Left cardiac atrium (tissue), 4 donors: ENCODE measurements at regions not wholly inside any gene's neighbourhood (a gene's known extent, or its start where the extent isn't known, plus 50 kb on each side); places are given as distances from the start of the nearest gene placed in this dataset.

Experiments
- ATAC-seq, 2 donors: fragments of 200-7000 bp; cut with Tn5 transposase; one replicate each; pipeline ENCODE4 v1.9.1; 2020; ENCODE audit warnings: mild to moderate bottlenecking in 2 of 2, moderate library complexity in 2 of 2
- DNase-seq: peaks from one replicate; pipeline ENCODE4 v3.0.0-alpha.2; 2020
- intact Hi-C, 2 donors: fragments of 100-400 bp; cut with DNase I; formaldehyde crosslinking; loops; one replicate each; pipeline versions ENCODE4 v1.14.1 to v1.15.1; 2022 to 2023
- donor health status: DM: no; HTN: yes; CAD: no.
- donor health status: DM: no; HTN: yes; CAD: no; lungs with severe emphysema.
- donor health status: DM: yes; HTN: yes; CAD: no.
- donor health status: Dilated cardiomyopathy.

DNA sequence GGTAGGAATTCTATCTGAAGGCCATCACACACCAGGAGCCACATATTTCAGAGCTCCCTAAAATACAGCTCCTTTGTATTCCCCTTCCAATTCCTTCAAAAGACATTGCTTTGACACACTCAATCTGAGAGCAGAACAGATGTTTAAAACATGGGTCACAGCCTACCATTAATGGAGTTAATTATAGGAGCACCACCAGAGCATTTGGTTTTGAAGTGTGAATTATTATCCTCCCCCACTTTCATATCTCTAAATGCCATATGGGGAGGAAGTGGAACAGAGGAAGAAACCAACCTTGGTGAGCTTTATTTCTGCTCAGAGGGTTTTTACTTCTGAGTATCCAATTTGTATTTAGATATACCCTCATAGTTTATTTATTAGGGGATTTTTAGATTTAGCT is 50.7 kb upstream of the TNFRSF21 start:
- DNase-seq (no peak), ATAC-seq (no peak)
- intact Hi-C loops: no loop called here

DNA sequence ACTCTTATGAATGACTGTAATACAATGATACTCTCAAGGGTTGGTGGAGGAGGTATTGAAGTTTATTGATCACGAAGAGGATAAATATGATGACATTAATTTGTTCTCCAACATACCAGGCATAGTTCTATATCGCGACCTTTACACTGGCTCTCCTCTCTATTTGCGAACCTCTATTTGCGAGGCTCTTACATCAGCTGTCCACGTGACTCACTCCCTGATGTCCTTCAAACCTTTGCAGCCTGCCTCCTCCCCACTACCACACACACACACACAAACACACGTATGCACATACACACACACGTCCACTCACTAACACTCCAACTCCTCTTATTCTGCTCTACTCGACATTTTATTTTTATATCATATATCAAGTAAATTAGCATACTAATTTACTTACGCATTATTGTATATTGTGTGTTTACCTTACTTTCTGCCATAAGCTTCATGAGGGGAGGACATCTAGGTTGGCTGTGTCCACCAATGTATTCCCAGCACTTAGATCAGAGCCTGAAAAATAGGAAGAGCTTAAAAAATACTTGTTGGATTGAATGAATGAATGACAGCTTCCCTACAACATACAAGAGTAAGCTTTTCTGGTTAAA is 53.3 kb upstream of the TNFRSF21 start:
- intact Hi-C loops: no loop called here
- DNase-seq: no peak
- ATAC-seq: no peak

DNA sequence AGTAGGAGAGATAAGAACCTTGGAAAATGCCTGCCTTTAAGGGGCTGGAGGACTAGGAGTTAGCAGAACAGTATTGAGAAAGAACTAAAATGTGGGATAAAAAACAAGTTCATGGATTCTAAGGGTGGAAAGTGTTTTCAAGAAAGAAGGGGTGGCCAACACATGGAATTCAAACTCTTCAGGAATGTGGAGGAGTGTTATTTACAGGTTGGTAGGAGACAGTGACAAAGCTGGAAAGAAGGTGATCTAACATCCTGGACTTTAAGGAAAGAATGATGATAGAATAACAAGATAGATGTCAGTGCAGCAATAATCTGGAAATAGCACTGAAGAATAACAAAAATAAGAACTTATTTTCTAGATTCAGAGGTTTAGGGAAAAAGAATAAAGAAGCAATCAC is 54.0 kb upstream of the TNFRSF21 start:
- intact Hi-C loops: no loop called here
- DNase-seq (no peak), ATAC-seq (no peak)

DNA sequence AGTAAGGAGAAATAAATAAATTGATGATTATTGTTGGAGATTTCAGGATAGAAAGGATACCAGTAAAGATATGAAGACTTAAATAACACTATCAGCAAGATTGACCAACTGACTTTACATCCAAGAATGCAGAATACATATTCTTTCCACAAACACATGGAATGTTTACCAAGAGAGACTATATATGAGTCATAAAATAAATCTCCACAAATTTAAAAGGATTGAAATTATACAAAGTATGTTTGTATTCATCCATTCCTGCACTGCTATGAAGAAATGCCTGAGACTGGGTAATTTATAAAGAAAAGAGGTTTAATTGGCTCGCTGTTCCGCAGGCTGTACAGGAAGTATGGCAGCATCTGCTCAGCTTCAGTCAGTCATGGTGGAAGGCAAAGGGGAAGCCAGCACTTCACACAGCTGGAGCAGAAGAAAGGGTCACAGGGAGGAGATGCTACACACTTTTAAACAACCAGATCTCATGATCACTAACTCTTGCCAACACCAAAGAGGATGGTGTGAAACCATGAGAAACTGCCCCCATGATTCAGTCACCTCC is 56.7 kb upstream of the TNFRSF21 start:
- no peak for ATAC-seq
- intact Hi-C loops: no loop called here

DNA sequence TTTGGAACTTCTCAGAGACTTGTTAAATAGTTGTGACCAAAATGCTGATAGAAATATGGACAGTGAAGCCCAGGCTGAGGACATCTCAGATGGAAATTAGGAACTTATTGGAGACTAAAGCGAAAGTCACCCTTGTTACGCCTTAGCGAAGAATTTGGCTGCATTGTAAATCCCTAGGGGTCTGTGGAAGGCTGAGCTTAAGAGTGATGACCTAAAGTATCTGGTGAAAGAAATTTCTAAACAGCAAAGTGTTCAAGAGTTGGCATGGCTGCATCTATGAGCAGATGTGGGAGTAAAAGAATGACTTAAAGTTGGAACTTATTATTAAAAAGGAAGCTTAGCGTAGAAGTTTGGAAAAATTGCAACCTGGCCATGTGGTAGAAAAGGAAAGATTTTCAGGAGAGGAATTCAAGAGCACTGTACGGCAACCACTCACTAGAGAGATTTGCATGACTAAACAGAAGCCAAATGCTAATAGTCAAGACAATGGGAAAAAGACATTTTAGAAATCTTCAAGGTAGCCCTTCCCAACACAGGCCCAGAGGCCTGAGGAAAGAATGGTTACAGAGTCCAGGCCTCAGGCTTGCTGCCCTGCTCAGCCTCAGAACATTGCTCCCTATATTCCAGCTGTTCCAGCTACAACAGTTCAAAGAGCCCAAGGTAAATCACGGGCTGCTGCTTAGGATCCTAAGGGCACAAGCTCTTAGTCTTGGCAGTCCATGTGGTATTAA is 61.6 kb upstream of the TNFRSF21 start:
- no peak for DNase-seq
- ATAC-seq: peak in 1 of 2 donors; percentile 72
- intact Hi-C loops: no loop called here

More for the DNA sequence above, 56.7 kb upstream of the TNFRSF21 start:
- DNase-seq: no peak

DNA sequence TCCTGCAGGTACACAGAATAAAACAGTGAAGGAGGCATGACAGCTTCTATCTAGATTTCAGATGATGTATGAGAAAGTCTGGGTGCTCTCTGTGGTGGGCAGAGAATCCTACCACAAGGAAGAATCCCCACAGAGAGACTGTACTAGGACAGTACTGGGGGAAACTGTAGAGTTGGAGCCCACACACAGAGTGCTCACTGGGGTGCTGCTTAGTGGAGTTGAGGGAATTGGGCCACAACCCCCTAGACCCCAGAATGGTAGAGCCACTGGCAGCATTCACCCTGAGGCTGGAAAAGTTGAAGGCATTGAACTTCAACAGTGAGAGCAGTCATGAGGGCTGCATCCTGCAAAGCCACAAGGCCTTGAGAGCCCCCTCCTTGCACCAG is 62.2 kb upstream of the TNFRSF21 start:
- DNase-seq (no peak), ATAC-seq (no peak)
- intact Hi-C loops: no loop called here

DNA sequence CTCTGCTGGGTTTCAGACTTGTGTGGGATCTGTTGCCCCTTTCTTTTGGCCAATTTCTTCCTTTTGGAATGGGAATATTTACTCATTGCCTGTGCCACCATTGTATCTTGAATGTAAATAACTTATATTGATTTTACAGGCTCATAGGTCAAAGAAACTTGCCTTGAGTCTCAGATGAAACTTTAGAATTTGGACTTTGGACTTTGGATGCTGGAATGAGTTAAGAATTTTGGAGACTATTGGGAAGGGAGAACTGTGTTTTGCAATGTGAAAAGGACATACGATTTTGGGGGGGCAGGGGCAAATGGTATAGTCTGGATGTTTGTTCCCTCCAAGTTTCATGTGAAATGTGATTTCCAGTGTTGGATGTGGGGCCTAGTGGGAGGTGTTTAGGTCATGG is 62.6 kb upstream of the TNFRSF21 start:
- intact Hi-C loops: no loop called here
- DNase-seq (no peak), ATAC-seq (no peak)

DNA sequence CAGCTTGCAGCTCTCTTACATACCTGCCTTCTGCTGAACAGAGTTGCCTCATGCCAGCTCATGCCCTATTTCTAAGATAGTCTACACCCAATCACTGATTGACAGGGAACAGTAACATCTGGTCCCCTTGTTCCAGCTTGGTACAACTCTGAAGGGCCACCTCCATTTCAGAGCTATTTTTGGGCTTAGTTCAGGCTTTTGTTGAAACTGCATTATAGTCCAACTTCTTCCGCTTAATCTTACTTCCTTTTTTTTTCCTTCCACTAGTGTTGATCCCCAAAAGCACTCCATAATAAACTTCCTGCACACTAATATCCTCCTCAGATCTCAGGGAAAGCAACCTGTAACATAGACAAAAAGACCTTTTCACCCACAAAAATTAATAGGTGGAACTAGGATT is 65.7 kb upstream of the TNFRSF21 start:
- no peak for ATAC-seq
- intact Hi-C loops: no loop called here
- no peak for DNase-seq

DNA sequence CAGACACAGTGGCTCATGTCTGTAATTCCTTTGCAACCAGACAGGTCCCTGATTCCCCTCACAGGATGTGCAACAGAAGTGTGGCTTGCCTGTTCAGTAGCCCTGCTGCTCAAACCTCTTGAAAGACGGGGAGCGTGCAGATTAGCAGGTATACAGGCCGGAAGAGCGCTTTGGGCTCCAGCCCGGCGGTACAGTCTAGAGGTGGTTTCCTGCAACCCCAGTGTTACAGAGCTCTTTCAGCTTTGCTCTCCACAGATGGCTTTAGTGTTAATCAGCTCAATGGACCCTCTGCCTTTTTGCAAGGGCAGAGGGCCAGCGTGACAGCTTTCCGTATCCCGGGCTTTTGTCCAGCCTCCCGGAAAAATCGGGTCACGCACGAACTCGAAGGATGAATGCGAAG is 67.2 kb upstream of the TNFRSF21 start:
- DNase-seq: no peak
- intact Hi-C loops: no loop called here

DNA sequence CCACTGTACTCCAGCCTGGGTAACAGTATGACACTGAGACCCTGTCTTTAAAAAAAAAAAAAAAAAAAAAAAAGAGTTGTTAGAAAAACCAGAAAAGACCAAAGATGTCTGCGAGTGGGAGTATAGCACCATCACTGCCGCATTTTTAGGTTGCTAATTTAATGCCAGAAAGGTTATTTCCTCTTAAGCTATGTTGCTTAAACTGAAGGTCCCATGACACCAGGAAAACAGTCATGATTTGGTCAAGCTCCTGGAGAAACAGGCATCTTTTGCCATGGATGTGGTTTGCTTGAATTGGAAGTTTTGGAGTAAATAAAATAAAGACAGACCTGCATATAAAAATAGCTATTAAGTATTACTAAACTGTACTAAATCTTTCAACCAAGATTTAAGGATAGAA is 68.3 kb upstream of the TNFRSF21 start:
- intact Hi-C loops: no loop called here
- ATAC-seq (no peak), DNase-seq (no peak)

More for the DNA sequence above, 67.2 kb upstream of the TNFRSF21 start:
- ATAC-seq: no peak

DNA sequence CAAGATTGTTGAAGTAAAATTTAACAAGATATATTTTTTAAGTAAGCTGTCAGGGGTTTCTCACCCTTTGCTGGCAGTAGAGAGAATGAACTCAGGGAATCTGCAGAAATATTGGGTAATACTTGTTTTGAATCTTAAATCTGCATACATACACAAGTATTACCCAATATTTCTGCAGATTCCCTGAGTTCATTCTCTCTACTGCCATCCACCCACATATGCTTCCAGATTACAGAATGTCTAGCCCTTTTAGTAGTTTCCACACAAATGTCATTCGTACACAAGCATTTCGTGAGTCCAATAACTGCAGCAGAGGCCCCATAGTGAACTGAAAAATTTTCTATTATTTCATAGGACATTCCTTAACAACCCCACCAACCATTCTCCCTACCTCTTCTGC is 69.6 kb upstream of the TNFRSF21 start:
- no peak for DNase-seq
- ATAC-seq: peak in 1 of 2 donors; percentile 69
- intact Hi-C loops: no loop called here

DNA sequence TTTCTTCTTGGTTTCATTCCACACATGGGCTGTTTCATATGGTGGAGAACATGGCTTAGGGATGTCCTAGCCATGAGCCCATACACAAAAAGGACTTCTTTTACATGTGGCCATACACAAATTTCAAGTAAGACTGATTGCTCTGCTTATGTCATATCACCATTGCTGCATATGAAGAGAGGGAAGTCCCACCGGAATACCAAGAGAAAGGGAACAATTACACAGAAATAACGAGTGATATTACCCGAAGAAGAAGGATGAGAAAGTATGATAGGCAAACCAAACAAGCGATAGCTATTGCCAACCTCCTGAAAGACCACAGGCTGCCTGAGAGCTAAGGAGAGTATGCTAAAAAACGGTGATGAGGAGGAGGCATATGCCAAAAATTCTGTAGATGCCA is 70.5 kb upstream of the TNFRSF21 start:
- no peak for DNase-seq
- ATAC-seq: no peak
- intact Hi-C loops: no loop called here

DNA sequence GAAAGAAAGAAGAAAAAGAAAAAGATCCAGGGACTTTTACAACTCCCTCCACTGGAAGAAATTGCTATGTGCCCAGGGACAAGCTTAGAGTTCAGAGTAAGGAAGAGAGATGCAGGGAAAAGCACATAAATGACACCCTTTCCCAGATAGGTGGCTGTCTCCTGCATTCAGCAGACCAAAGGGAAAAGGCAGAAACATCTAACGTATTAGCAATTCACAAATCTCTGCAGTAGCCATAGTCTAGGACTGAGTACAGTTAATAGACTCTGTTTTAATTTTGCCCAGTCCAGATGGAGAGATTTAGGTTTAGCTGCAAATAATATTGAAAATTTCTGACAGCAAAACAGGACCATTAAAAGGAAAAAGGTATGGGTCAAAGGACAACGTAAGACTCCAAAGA is 71.3 kb upstream of the TNFRSF21 start:
- ATAC-seq: no peak
- intact Hi-C loops: no loop called here
- no peak for DNase-seq

DNA sequence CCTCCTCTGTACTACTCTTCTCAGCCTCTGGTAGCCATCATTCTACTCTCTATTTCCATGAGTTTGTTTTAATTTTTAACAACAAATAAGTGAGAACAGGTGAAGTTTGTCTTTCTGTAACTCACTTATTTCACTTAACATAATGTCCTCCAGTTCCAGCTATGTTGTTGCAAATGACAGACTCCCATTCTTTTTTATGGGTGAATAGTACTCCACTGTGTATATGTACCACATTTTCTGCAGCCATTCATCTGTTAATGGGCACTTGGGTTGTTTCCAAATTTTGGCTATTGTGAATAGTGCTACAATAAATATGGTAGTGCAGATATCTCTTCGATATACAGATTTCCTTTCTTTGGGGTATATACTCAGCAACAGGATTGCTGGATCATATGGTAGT is 73.7 kb upstream of the TNFRSF21 start:
- DNase-seq (no peak), ATAC-seq (no peak)
- intact Hi-C loops: no loop called here

DNA sequence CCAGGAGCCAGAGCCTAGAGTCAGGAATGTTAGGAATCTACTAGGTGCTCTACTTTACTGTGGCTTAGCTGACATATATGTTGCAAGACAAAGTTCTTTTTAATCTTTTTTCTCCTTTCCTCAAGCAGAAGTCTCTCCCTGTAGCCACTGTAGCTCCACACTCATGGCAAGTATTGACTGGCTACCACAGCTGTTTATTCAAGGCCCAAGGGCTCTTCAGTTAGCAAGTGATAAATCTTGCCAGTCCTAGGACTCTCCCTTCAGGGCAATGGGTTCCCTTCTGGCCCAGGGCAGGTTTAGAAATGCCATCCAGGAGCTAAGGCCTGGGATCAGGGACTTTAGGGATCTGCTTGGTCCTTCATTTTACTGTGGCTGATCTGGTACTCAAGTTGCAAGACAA is 82.0 kb upstream of the TNFRSF21 start:
- DNase-seq: no peak
- intact Hi-C loops: no loop called here
- ATAC-seq: no peak

DNA sequence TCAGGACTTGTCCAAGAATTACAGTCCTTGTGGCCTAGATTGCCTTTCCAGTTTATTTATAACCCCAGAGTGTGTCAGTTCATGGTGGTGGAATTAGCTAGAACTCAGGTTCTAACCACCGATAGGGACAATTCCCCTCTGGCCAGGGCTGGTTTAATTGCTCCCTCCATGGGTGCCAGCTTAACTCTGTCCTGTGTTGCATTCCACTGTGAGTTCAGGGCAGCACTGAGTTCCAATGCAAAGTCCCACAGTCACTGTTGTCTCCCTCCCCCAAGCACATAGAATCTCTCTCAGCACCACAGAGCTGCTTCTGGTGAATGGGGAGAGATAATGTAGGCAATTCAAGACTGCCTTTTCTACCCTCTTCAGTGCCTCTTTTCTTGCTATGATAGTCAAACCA is 82.5 kb upstream of the TNFRSF21 start:
- ATAC-seq: no peak
- intact Hi-C loops: no loop called here
- no peak for DNase-seq

DNA sequence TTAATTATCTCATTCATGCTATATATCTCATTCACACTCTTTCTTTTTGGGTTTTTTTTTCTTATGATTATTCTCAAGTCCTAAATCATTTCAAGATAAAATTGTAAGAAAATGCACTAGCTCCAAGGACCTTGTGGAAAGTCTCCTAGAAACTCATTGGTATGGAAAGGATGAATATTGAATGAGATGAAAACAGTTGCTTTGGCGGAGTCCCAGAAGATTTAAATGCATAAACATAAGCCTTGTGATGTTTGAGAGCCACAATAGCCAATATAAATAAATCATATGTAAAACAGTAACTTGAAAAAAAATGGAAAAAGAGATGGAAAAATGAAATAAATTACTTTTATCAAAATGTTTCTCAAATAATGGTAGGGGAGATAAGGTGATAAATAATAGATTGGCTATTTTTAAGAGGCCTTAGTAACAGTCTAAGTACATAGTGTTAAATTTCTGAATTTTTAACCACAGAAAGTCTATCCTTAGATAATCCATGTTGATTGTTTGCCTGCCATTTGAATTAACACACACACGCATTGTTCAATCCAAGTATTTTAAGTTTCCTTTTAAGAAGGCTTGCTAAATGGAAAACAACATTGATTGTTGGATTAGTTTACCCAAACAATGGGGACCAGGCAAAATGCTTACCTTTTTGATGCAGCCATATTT is 81.1 kb upstream of the CD2AP start:
- no peak for ATAC-seq
- intact Hi-C loops: no loop called here

DNA sequence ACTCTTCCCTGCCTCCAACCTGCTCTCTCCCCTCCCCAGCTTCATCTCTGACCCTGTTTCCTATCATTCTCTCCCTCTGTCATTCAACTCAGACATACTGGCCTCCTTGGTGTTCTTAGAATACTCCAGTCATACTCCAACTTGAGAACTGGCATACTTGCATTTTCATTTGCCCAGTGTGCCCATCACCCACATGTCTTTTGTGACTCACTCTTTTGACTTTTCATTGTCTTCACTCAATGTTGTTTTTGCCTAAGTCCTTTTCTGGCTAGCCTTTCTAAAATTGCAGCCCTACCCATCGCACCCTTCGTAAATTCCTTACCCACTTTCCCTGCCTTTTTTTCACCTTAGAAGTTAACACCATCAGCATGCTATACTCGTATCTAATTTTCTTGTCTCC is 77.0 kb upstream of the CD2AP start:
- intact Hi-C loops: no loop called here
- ATAC-seq (no peak), DNase-seq (no peak)

More for the DNA sequence above, 81.1 kb upstream of the CD2AP start:
- DNase-seq: no peak

DNA sequence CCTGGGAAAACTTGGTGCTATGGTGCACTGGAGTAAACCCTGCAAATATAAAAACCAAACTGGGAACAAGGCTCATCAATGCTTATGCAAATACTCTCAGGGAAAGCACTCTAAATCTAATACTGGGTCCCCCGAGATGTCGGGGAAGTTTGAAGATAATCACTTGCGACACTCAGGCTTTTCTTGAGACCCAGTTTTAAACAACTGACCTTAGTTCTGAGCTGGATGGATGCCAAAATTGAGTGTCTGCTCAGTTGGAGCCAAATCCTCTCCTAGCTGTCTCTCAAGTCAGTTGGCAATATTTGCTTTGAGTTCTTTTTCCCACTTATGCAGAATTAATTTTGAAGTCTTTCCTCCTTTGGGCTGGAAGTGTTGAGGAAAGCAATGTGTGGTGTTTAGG is 75.5 kb upstream of the CD2AP start:
- intact Hi-C loops: no loop called here
- DNase-seq (no peak), ATAC-seq (peak in 1 of 2 donors; percentile 27)

DNA sequence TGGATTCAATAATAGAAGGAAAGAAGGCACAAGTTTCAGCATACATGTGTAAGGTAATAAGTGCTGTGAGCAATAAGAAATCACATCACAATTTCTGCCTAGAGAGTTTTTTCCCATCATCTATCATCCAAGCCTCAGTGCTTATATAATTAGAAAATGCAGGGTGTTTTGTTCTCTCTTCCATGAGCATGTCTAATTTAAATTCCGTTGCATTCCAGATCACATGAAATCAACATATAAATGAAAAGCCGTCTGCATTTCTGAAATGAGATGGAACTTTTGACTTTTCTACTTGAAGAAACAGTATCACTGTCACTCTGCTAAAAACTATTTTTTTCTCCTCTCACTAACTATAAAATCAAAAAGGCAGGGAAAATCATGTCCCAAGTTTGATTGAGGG is 74.5 kb upstream of the CD2AP start:
- ATAC-seq (no peak), DNase-seq (no peak)
- intact Hi-C loops: no loop called here

DNA sequence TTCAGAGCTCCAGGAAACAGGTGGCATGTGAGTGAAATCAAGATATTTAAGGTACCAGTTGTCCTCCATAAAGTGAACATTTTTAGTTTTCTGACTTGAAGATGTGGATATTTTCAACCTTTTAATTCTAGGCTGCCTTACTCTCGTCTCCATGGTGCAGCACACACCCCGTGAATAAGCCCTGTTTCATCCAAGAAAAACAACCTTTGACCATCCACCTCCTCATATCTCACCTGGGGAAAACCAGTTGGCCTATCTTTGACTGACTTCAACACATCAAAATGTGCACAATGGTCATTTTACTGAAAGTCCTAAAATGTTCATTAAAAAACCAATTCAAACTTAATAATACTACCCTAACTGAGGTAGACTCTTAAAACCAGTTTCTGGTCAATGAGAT is 73.8 kb upstream of the CD2AP start:
- no peak for DNase-seq
- ATAC-seq: peak in 1 of 2 donors; percentile 62
- intact Hi-C loops: no loop called here
